DND-41 (cell line): ENCODE measurements at regions not wholly inside any gene's neighbourhood (a gene's known extent, or its start where the extent isn't known, plus 50 kb on each side); places are given as distances from the start of the nearest gene placed in this dataset.

Experiments used
- ATAC-seq: fragments of 200-7000 bp; cut with Tn5 transposase; 3 replicates; pipeline ENCODE4 v1.9.1; 2021; ENCODE audit warnings: low read depth; ENCODE audit not compliant: insufficient read depth
- DNase-seq: peaks from one replicate; pipeline ENCODE4 v3.0.0-alpha.2; 2020
- H2AFZ ChIP-seq: 2 replicates; pipeline ENCODE4 v1.6.0; 2012; ENCODE audit warnings: low read depth, low read length
- H3K27ac ChIP-seq: 2 replicates; pipeline ENCODE4 v1.5.1; 2012; ENCODE audit warnings: low read length, inconsistent platforms
- H3K27me3 ChIP-seq: fragments of 200-600 bp; sonication (generic); 2 replicates; pipeline ENCODE4 v1.6.0; 2012; ENCODE audit warnings: low read length, mild to moderate bottlenecking, inconsistent platforms; ENCODE audit not compliant: insufficient read depth, poor library complexity
- H3K36me3 ChIP-seq: 2 replicates; pipeline ENCODE4 v1.5.1; 2012; ENCODE audit warnings: low read length, inconsistent platforms; ENCODE audit not compliant: insufficient read depth
- H3K4me1 ChIP-seq: 2 replicates; pipeline ENCODE4 v1.5.1; 2012; ENCODE audit warnings: mild to moderate bottlenecking, low read length; ENCODE audit not compliant: insufficient read depth
- H3K4me2 ChIP-seq: 2 replicates; pipeline ENCODE4 v1.6.0; 2012; ENCODE audit warnings: mild to moderate bottlenecking, moderate library complexity, low read length, inconsistent platforms; ENCODE audit not compliant: insufficient read depth
- H3K4me3 ChIP-seq, 2 experiments: fragments of 200-600 bp in 1 of 2; shearing (Covaris generic) in 1 of 2; 2 replicates each; pipeline ENCODE4 v1.5.1; 2012 to 2016; ENCODE audit warnings: inconsistent platforms in 2 of 2, low read length in 2 of 2, mild to moderate bottlenecking in 2 of 2, low read depth in 1 of 2, moderate library complexity in 1 of 2
- H3K79me2 ChIP-seq: 2 replicates; pipeline ENCODE4 v1.6.0; 2012; ENCODE audit warnings: low read length, inconsistent platforms; ENCODE audit not compliant: insufficient read depth
- H3K9ac ChIP-seq: 2 replicates; pipeline ENCODE4 v1.6.0; 2012; ENCODE audit warnings: low read depth, mild to moderate bottlenecking, inconsistent platforms, low read length, moderate library complexity
- H3K9me3 ChIP-seq: 2 replicates; pipeline ENCODE4 v1.5.1; 2012; ENCODE audit warnings: low read length, moderate library complexity, mild to moderate bottlenecking, inconsistent platforms; ENCODE audit not compliant: insufficient read depth, severe bottlenecking
- H4K20me1 ChIP-seq: 2 replicates; pipeline ENCODE4 v1.6.0; 2012; ENCODE audit warnings: low read length; ENCODE audit not compliant: insufficient read depth
- CTCF ChIP-seq: IDR thresholded peaks from 2 replicates; pipeline ENCODE4 v1.5.1; 2012; ENCODE audit warnings: borderline replicate concordance, low read length, moderate library complexity, mild to moderate bottlenecking; ENCODE audit not compliant: poor library complexity, severe bottlenecking; ENCODE audit errors: extremely low read depth
- EZH2 ChIP-seq: IDR thresholded peaks from 3 replicates; pipeline ENCODE4 v1.6.1; 2012; ENCODE audit warnings: borderline replicate concordance, low read depth, mild to moderate bottlenecking, moderate library complexity, low read length, inconsistent platforms; ENCODE audit not compliant: severe bottlenecking

- H3K27ac ChIP-seq: no peak overlapping the region
- no peaks in the 10 kb centered on the region for H3K9me3 ChIP-seq
- no peaks in the 10 kb centered on the region for H3K4me1 ChIP-seq
- DNase-seq: no peak
- H3K4me2 ChIP-seq: no peak overlapping the region
- TF ChIP-seq EZH2 (no peak), CTCF (no peak)
- no peaks in the 10 kb centered on the region for H3K27me3 ChIP-seq
- no peak overlapping the region for H3K4me3 ChIP-seq
- H4K20me1 ChIP-seq: no peaks in the 10 kb centered on the region
- H3K79me2 ChIP-seq: no peaks in the 10 kb centered on the region
- no peak overlapping the region for H2AFZ ChIP-seq
- no peaks in the 10 kb centered on the region for H3K36me3 ChIP-seq
- ATAC-seq: no peak
- no peak overlapping the region for H3K9ac ChIP-seq
Measured at GRCh38 chr4:28004520-28004919, 1143.9 kb downstream of the STIM2 start.

GRCh38 chr4:28006021-28006420, 1145.4 kb downstream of the STIM2 start:
- DNase-seq (no peak), ATAC-seq (no peak)
- Histone ChIP-seq H4K20me1 (no peaks in the 10 kb centered on the region), H3K27me3 (no peaks in the 10 kb centered on the region), H3K4me3 (no peak overlapping the region), H3K4me2 (no peak overlapping the region), H3K9me3 (no peaks in the 10 kb centered on the region), H3K9ac (no peak overlapping the region), H3K36me3 (no peaks in the 10 kb centered on the region), H3K79me2 (no peaks in the 10 kb centered on the region), H3K4me1 (no peaks in the 10 kb centered on the region), H3K27ac (no peak overlapping the region), H2AFZ (no peak overlapping the region)
- TF ChIP-seq CTCF (no peak), EZH2 (no peak)

- H3K9me3 ChIP-seq: no peaks in the 10 kb centered on the region
Measured at GRCh38 chr4:28007693-28008092, 1147.1 kb downstream of the STIM2 start.

More at GRCh38 chr4:28007693-28008092, 1147.1 kb downstream of the STIM2 start:
- DNase-seq: no peak
- Histone ChIP-seq H3K4me3 (no peak overlapping the region), H3K4me1 (no peaks in the 10 kb centered on the region), H4K20me1 (no peaks in the 10 kb centered on the region), H3K4me2 (no peak overlapping the region), H3K27me3 (no peaks in the 10 kb centered on the region), H2AFZ (no peak overlapping the region), H3K79me2 (no peaks in the 10 kb centered on the region), H3K36me3 (no peaks in the 10 kb centered on the region), H3K27ac (no peak overlapping the region), H3K9ac (no peak overlapping the region)
- ATAC-seq: no peak
- TF ChIP-seq CTCF (no peak), EZH2 (no peak)
